ENCODE measurements at regions not wholly inside any gene's neighbourhood (a gene's known extent, or its start where the extent isn't known, plus 50 kb on each side); places are given as distances from the start of the nearest gene placed in this dataset.
A peak's percentile ranks its signal among the peaks of the same experiment; 100 is the strongest.

DNA sequence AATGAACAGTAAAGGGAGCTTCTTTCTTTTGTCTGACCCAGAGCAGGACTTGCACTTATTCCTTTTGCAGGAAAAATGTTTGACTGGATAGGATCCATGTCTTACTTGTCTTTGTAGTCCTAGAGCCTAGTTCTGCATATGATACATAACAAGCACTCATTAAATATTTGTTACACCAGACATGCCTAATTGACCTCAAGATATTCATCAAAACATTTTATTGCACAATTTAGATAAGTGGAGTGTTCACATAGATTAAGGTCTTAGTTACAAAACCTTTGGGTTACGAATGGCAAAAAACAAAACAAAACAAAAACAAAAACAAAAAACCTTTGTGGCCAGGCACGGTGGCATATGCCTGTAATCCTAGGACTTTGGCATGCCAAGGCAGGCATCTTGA, 735.8 kb upstream of the NRSN1 start:
- no peak for DNase-seq

DNA sequence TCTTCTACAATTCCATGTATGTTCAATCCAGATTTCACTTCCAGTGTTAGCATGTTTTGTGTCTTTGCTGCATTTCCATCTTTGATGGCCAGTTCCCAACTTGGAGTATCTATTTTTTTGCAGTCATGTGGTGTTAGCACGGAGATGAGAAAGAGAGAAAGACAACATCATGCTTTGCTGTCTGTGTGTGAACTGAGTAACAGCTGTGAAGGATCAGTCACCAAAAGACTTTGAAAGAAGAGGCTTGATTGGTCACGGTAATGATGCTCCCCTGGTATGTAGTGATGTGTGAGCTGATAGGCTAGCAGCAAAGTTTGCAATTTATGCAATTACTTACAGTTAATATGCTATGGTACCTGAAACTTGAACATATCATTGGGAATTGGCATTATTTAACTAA, 731.3 kb upstream of the NRSN1 start:
- DNase-seq = no peak

DNA sequence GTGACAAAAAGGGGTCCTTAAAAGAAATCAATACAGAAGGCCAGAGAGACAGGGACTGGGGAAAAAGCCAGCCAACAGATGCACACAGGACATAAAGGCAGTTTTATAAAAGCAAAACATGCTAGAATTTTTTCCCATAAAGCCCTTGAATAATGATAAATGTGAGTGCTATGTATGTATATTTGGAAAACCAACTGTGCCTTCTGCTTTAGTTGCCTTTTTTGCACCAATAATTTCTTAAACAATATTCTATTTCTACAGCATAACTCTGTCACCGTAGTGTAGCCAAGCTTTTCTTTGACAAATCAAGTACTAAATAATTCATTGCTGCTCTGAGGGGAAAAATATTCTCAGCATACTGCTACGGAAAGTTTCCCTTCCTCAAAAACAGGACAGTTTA, 730.6 kb upstream of the NRSN1 start:
- DNase-seq = no peak

DNA sequence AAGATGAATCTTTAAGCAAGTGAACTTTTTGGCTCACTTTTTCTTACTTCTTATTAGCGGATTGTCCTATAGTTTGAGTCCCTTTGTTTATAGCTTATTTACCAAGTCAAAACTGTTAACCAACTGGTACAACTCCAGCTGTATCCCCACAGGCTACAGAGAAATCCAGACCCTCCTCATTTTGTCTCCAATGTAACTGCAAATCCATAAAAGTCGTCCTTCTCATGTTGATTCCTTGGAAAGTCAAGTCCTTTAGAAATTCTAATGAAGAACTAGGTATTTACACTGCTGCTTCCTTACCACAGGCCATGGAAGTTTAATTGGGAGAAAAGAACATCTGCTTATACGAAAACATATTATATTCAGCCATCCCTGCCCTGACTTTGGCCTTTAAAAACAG, 729.1 kb upstream of the NRSN1 start:
- DNase-seq = no peak

DNA sequence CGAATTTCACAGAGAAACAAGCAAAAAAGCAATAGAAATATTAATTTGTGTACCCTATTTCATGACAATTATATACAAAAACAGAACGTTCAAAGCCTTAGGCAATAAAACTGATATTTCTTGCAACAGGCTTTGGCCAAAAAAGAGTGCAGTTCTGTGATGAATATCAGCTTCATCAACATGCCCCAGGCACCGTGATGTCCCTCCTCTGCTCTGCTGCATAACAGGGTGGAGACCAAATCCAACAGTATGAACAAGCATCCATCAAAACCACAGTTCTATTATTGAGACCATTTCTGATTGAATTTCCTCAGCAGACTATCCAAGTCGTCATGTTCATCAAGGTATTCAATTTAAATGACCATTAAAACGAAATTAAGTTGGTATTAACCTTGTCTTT, 722.6 kb upstream of the NRSN1 start:
- DNase-seq = no peak

DNA sequence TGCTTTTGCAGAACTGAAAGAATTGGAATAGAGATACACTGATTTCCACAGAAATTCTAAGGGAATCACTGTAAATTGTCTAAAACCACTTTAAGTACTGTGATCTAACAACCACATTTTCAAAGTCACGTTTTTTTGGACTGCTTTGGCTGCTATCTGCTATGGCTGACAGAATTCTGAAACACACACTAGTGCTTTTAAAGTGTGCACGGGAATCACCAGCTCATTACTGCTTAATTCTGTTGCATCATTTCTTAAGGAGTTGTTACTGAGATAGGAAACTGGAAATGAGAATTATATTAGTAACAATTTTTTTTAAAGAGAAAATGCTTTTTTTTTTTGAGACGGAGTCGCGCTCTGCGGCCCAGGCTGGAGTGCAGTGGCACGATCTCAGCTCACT, 716.5 kb upstream of the NRSN1 start:
- DNase-seq = no peak

DNA sequence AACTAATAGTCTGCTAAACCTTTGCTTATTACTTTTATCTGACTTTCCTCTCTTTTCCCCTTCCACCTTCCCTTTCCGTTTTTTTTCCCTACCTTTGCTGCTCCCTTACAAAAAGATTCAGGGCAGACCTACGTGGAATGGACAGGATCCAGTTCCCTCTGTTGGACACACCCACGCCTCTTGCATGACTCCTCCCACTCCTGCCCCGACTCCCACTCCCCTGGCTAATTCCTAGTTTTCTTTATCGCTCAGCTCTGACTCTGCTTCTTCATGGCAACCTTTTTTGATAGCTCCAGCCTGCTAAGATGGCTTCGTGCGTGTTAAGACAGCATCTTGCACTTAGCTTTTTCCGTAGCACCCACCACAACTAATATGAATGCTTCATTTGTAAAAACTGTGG, 715.6 kb upstream of the NRSN1 start:
- DNase-seq = no peak

DNA sequence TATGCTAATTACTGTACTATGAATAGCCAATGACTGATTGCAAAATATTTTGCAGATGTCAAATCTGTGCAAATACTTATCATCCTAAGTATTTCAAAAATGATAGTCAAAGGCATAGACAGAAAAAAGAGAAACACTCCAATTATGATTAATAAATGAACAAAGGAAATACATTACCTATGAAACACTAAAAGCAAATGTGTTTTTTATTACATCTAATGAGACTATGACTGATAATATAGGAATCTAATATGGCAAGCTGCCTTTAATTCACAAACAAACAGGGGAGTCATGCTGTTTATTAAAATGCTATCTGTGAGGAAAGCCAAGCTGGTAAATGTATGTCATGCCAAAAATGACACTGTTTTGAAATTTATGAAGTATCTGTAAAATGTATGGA, 713.2 kb upstream of the NRSN1 start:
- DNase-seq = no peak

DNA sequence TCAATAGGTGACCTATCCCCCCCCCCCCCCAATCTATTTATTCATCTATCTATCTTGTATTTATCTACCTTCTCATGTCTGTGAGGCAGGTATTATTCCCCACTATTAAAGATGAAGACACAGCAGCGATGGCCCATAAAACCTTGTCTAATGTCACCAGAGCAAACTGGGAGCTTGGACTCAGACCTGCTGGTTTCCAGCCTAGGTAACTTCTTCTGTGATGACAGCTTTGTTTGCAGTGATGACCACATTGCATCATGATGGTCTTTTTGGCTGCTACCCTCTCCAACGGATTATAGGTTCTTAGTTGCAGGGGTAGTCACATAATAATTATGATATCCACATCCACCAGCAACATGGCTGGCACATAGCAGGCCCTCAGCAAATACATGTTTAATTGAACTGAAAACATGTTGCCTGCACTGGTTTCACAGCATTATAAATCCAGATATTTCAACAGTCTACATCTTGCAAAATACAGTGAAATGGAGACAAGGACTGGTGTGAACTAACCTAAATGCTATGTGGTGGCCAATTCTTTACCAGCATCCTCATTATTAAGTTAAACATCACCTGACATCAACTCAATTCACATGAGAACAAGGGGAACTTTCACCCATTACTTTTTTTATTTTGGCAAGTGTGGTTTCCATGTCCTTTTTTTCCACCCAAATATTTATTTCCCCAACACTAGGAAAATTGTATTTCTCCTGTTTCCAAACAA, 712.5 kb upstream of the NRSN1 start:
- DNase-seq = no peak

DNA sequence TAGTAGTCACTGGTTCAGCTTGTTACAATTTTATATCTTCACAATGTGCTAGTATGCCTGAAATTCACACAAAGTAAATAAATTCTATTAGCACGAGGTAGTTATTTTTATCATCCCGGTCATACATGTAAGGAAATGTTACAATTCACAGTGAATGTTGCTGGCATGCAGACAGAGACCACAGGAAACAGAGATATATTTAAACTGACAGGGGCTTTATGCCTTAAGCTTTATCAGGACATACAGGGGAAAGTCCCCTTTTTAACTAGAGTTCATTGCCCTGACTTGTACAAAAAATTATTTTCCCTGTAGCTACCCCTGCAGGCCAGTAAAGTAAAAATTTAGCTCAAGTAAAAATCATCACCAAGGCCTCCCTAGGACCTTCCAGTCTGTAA, 712.0 kb upstream of the NRSN1 start:
- peak; percentile 9 for DNase-seq

DNA sequence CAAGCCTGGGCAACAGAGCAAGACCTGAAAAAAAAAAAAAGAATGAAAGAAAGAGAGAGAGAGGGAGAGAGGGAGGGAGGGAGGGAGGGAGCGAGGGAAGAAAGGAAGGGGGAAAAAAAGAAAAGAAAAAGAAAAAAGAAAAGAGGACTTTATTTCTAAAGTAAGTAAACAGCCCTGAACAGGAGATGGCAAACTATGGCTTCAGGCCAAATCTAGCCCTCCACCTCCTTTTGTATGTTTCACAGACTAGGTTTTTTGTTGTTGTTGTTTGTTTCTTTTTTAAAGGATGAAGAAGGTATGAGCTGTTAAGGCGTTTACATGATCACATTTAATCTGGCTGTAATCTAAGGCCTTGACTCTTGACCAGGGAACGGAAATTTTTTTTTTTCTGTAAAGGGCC, 711.1 kb upstream of the NRSN1 start:
- no peak for DNase-seq

DNA sequence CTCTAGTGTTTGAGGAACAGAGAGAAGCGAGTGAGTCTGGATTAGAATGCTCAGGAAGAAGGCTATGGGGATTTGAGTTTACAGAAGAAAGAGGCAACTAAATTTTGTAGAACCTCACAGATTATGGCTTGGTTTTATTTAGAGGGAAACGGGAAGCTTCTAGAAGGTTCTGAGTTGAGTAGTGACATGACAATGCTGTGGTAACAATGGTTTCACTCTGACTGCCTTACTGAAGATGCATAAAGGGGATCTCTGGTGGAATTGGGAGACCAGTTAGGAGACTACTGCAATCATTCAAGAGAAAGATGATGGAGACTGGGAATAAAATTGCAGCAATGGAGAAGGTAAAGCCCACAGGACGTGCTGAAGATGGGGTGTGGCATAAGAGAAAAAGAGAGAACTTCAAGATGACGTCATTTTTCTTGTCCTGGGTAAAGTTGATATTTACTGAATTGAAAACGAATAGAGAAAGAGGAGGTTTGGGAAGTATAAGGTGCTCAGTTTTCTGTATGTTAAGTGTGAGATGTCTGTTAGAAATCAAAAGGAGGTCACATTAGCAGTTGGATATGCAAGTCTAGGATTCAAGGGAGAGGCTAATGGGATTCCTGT, 710.1 kb upstream of the NRSN1 start:
- no peak for DNase-seq

DNA sequence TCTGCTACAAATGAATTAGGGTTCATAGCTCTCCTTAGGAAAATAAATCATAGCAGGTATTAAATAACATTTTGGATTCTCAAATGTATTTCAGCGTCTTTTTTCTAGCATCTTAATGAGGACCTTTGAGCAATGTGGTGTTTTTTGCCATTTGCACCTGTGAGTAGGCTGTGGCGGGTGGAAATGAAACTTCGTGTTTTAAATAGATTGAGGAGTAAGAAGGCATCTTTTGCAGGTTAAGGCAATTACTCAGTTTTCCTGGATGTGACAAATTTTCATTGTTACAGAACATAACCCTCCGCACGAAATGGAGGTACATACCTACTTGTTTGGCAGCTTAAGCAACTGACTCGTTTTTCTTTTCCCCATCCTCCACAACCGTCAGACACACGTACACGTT, 708.9 kb upstream of the NRSN1 start:
- DNase-seq = no peak

DNA sequence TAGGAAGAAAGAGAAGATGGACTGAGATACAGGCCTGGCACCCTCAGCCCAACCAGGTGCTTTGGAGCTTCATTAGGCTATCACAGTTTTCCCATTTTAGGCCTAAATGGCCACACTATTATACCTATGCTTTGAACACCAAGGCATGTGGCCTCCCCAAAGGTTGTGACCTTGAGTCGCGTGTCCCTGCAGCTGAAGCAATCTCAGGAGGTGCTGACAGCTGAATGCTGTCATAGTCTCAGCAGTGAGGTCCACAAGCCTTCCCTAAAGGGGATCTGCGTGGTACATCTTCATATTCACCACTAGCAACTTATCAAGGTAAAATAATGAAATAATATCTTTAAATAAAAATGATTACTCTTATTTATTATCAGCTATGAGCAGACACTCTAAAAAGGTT, 707.9 kb upstream of the NRSN1 start:
- no peak for DNase-seq

DNA sequence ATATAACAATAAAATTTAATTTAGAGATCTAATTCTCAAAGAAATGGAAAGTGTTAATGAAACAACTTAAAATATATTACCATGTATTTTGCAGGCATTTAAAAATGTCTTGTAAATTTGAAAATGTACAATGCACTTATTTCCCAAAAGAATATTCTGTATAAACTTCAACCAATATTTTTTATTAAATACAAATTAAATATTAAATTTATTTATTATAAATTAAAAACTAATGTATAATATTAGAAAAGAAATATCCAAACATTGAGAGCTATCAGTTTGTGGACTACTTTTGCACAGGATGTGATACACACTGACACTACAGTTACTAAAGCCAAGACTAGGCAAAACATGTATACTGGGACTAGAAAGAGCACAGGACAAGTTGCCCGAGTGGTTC, 707.0 kb upstream of the NRSN1 start:
- DNase-seq = no peak

DNA sequence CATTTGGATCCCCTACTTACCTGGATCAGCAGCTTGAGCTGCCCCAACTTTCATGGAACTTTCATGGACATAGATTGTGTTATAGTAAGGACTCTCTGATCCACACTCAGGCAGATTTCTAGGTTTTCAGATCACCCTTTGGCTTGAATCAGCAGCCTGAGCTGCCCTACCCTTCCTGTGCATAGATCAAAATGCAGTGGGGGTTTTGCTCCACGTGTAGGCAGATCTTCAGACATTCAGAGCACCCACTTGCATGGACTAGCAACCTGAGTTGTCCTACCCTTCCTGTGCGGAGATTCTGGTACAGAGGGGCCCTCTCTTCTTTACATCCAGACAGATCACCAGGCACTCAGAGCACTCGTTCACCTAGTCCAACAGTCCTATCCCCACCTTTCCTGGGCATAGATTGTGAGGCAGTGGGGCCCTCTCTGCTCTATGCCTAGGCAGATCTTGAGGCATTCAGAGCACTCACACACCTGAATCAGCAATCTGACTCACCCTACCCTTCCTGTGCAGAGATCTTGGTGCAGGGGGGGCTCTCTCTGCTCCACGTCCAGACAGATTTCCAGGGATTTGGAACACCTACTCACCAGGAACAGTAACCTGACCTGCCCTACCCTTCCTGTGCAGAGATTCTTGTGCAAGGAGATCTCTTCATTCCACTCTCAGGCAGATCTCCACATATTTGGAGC, 705.2 kb upstream of the NRSN1 start:
- DNase-seq = no peak

DNA sequence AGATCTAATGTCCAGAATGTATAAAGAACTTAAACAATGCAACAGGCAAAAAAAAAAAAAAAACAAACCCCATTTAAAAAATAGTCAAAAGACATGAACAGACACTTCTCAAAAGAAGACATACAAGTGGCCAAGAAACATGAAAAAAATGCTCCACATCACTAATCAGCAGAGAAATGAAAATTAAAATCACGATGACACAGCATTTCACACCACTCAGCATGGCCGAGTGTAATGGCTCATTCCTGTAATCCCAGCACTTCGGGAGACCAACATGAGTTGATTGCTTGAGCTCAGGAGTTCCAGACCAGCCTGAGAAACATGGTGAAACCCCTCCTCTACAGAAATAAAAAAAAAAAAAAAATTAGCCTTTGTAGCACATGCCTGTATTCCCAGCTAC, 701.4 kb upstream of the NRSN1 start:
- no peak for DNase-seq

DNA sequence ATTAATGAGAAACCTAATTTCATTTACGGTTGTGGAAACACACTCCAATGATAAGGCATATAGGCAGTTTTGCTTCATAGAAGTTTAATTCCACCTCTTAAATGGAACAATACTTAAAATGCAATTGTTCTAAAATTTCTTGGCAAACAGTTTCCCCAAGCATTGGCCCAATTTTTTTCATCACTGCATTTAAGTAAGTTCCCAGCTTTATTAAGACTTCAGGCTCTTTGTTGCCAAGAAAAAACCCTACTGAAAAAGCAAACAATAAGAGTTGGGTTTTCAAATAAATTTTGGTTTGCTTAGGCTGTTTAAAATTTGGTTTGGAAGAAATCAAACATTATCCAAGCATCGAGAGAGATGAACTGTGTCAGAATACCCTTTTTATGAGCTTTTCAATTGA, 690.9 kb upstream of the NRSN1 start:
- DNase-seq = no peak

DNA sequence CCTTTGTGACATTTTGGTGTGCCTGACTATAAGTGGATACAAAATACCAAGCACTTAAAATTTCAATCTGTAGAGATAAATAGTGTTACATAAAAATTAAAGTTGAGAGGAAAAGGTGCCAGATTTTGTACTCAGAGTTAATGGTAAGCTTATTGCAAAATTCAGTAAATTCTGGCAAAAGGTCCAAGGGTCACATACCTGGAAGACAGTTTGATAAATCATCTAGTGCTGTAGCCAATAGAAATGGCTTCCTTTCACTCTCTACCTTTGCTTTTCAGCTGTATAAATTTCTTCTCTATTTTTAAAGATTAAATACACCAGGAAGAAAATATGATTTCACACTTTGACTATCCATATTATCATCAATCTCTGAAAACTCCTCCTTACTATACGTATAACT, 690.2 kb upstream of the NRSN1 start:
- DNase-seq = no peak

DNA sequence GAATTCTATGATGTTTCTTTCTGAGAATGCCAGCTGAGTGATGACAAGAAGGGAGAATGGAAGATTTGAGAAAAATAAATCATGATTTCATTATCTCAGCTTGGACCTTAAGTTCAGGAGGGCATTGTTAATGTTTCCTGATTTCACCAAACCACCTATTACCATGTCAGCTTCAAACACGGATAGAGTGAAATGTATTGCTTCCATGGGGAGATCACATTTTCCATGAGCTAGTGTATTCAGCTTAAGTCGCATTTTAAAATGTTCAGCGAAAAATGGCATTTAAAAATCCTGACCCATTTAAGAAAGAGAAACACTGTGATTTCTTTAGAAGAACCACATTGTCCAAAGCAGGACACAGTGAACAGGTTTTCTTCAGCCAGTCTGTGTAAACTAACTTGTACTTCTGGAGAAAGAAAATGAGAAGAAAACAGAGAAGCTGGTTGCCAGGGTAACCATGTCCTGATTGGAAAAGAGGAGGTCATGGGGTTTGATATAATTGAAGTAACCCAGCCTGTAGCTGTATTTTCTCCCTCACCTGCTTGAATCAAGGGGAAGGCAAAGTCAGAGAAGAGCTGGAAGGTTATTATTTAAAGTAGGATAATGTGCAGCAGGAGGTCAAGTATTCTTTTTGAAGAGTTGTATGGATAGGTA, 684.1 kb upstream of the NRSN1 start:
- no peak for DNase-seq

DNA sequence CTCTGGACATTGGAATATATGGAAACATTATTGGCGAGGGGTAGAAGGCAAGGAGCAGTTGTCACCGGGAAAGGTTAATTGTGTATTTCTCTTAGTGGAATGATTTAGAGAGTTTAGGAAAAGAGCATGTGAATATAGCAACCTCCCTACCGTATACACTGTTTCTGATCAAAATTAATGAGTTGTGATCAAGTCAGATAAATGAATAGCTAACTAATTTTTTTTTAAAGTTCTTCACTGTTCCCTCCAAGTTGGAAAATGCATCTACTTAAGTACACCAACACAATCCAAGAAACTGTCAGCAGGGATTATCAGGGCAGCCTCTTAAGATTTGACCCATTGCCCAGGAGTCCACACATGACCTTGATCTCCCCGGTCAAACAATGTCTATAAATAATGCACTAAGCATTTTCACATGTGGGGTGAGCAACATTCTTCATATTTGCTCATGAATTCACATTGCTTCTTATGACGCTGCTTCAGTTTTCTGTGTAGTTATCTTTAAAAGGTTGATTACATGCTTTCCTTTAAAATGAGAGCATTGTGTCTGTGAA, 680.8 kb upstream of the NRSN1 start:
- DNase-seq = no peak

DNA sequence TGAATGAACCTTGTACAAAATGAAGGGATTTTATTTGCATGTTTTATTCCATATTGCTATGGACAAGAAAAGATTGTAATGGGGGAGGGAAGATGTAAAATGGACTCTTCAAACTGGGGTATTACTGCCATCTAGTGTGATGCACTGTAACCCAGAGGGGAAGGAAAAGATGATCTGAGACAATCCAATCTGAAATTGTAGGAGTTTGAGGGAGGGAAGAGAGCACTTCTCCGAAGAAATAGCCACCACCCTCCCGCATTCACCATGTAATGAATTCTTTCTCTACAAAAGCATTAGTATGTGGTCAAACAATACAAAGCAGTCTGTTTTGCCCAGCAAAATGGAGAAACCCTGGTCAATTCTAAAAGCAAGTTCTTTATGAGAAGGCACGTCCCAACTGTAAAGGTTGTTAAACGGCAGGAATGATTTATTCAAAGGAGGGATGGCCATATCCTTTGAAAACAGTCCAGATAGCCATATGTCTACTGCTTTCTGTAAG, 679.5 kb upstream of the NRSN1 start:
- DNase-seq = peak; percentile 73

DNA sequence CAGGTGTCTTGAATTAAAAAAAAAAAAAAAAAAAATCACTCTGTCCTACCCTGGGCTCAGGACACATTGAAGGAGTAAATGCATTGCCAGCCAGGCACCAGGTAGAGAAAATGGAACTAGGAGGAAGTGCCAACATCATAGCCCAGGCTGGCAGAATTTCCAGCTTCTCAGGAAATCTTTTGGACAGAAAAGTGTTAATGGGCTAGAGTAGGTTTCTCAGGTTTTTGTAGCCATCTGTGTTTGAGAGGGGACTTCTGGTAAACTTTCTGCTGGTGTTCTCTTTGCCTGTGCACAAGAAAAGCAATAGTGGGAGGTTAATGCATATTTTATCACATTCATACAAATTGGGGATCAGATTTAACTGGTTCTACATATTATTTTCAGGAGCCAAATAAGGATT, 678.3 kb upstream of the NRSN1 start:
- DNase-seq = no peak

DNA sequence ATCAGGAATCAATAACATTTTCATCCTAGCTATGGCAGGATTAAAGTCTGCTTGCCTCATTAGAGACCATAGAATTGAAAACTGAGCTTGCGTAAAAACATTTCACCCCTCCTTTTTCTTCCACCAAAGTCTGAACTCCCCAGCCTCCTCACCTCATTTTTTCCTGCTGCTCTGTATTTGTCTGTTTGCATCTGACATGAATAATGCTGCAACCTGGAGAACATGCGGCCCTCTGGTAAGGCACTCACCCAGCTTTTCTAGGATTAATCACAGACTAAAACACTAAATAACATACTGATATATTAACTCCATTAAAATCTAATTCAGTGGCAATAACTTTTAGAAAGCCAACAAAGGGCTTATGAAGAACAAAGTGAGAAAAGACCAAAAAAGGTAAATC, 677.7 kb upstream of the NRSN1 start:
- no peak for DNase-seq

Data from COR-L47 (cell line).